ENCODE measurements at regions not wholly inside any gene's neighbourhood (a gene's known extent, or its start where the extent isn't known, plus 50 kb on each side); places are given as distances from the start of the nearest gene placed in this dataset.

GRCh38 chr18:61047794-61048193 lies 285.4 kb upstream of the CDH20 start:
- no peak overlapping the region for H3K4me3 ChIP-seq (ENCODE audit: low read length)
- no peak for TF ChIP-seq CTCF (conservative IDR thresholded peaks at IDR 0.05; ENCODE audit: low read length)
- DNase-seq (ENCODE audit: low read depth) = no peak

- H3K4me3 ChIP-seq (ENCODE audit: low read length) = no peak overlapping the region
- TF ChIP-seq CTCF (conservative IDR thresholded peaks at IDR 0.05; ENCODE audit: low read length) = no peak
- DNase-seq (ENCODE audit: low read depth) = no peak
Observed at GRCh38 chr18:61057443-61057842, 275.8 kb upstream of the CDH20 start.

GRCh38 chr18:61062258-61062657 lies 271.0 kb upstream of the CDH20 start:
- no peak for DNase-seq (ENCODE audit: low read depth)
- no peak for TF ChIP-seq CTCF (conservative IDR thresholded peaks at IDR 0.05; ENCODE audit: low read length)
- no peak overlapping the region for H3K4me3 ChIP-seq (ENCODE audit: low read length)

- H3K4me3 ChIP-seq (ENCODE audit: low read length) = no peak overlapping the region
- DNase-seq (ENCODE audit: low read depth) = no peak
- no peak for TF ChIP-seq CTCF (conservative IDR thresholded peaks at IDR 0.05; ENCODE audit: low read length)
Observed at GRCh38 chr18:61064911-61065310, 268.3 kb upstream of the CDH20 start.

GRCh38 chr18:61076986-61077385 lies 256.2 kb upstream of the CDH20 start:
- DNase-seq (ENCODE audit: low read depth) = no peak
- H3K4me3 ChIP-seq (ENCODE audit: low read length) = no peak overlapping the region
- TF ChIP-seq CTCF (conservative IDR thresholded peaks at IDR 0.05; ENCODE audit: low read length) = no peak

- DNase-seq (ENCODE audit: low read depth) = no peak
- H3K4me3 ChIP-seq (ENCODE audit: low read length) = no peak overlapping the region
- TF ChIP-seq CTCF (conservative IDR thresholded peaks at IDR 0.05; ENCODE audit: low read length) = no peak
Observed at GRCh38 chr18:61079714-61080113, 253.5 kb upstream of the CDH20 start.

GRCh38 chr18:61080954-61081528 lies 252.2 kb upstream of the CDH20 start:
- H3K4me3 ChIP-seq (ENCODE audit: low read length) = no peak overlapping the region
- no peak for TF ChIP-seq CTCF (conservative IDR thresholded peaks at IDR 0.05; ENCODE audit: low read length)
- no peak for DNase-seq (ENCODE audit: low read depth)
